H1 (cell line): ENCODE measurements at regions not wholly inside any gene's neighbourhood (a gene's known extent, or its start where the extent isn't known, plus 50 kb on each side); places are given as distances from the start of the nearest gene placed in this dataset.

Source experiments
- CTCF ChIA-PET: fragments of 300-600 bp; sonication (Branson Sonifier 250); formaldehyde crosslinking; loops from one replicate; lab custom pipeline; 2021; ENCODE audit not compliant: partially characterized antibody; lab: Charles Lee
- POLR2A ChIA-PET: fragments of 300-600 bp; sonication (Branson Sonifier 250); formaldehyde crosslinking; loops from one replicate; lab custom pipeline; 2021; ENCODE audit warnings: inconsistent platforms; ENCODE audit not compliant: partially characterized antibody; lab: Charles Lee
- DNase-seq, 2 experiments: peaks; one replicate each; pipeline versions ENCODE4 v3.0.0 to v3.0.0-alpha.2; 2010 to 2022; ENCODE audit warnings: low spot score in 2 of 2, low read depth in 1 of 2, mixed read lengths in 1 of 2
- FAIRE-seq: peaks from 2 replicates; lab custom pipeline; 2011; peaks lifted over from hg19 to GRCh38; lab: Jason Lieb, UNC
- H2AFZ ChIP-seq: 2 replicates; pipeline ENCODE4 v1.8.1; 2012; ENCODE audit warnings: low read length, inconsistent platforms
- H2AK5ac ChIP-seq: 2 replicates; pipeline ENCODE4 v1.6.1; 2013; ENCODE audit warnings: low read depth, low read length
- H2BK120ac ChIP-seq: replicated peaks from 2 replicates; pipeline ENCODE3; 2013; ENCODE audit warnings: low read depth, low read length, inconsistent platforms
- H2BK12ac ChIP-seq: 2 replicates; pipeline ENCODE4 v1.6.1; 2013; ENCODE audit warnings: low read depth, low read length
- H2BK15ac ChIP-seq: 2 replicates; pipeline ENCODE4 v1.6.1; 2013; ENCODE audit warnings: low read length
- H2BK20ac ChIP-seq: 2 replicates; pipeline ENCODE4 v1.6.1; 2013; ENCODE audit warnings: low read length
- H2BK5ac ChIP-seq: 2 replicates; pipeline ENCODE4 v1.6.1; 2013; ENCODE audit warnings: low read depth, low read length
- H3K14ac ChIP-seq: 2 replicates; pipeline ENCODE4 v1.6.1; 2013; ENCODE audit warnings: inconsistent platforms; ENCODE audit not compliant: insufficient read length
- H3K18ac ChIP-seq: 2 replicates; pipeline ENCODE4 v1.6.1; 2013; ENCODE audit warnings: low read length; ENCODE audit errors: extremely low read depth
- H3K23ac ChIP-seq: 2 replicates; pipeline ENCODE4 v1.6.1; 2013; ENCODE audit warnings: inconsistent platforms; ENCODE audit not compliant: insufficient read length
- H3K23me2 ChIP-seq: 2 replicates; pipeline ENCODE4 v1.6.1; 2013; ENCODE audit warnings: low read depth, low read length
- H3K27ac ChIP-seq: 2 replicates; pipeline ENCODE4 v1.6.1; 2011; ENCODE audit warnings: low read depth, low read length, inconsistent platforms
- H3K27me3 ChIP-seq, 4 experiments: replicated peaks in 1 of 4; 1 replicate in 1 of 4; 2 replicates in 3 of 4; pipeline versions ENCODE4 v1.6.1 to v1.8.1; 2011 to 2013; ENCODE audit warnings: low read length in 3 of 4, mild to moderate bottlenecking in 3 of 4, inconsistent platforms in 2 of 4, mixed read lengths in 2 of 4, moderate library complexity in 1 of 4; ENCODE audit not compliant: control insufficient read depth in 3 of 4, insufficient read depth in 3 of 4; ENCODE audit errors: extremely low read depth in 1 of 4
- H3K36me3 ChIP-seq, 4 experiments: 2 replicates each; pipeline versions ENCODE4 v1.6.1 to v1.8.1; 2011 to 2013; ENCODE audit warnings: mild to moderate bottlenecking in 4 of 4, low read length in 3 of 4, moderate library complexity in 2 of 4, control low read depth in 1 of 4, inconsistent platforms in 1 of 4; ENCODE audit not compliant: insufficient read depth in 4 of 4, control insufficient read depth in 2 of 4
- H3K4ac ChIP-seq: replicated peaks from 2 replicates; pipeline ENCODE3; 2013; ENCODE audit warnings: low read length, low read depth, mixed read lengths, inconsistent platforms; ENCODE audit not compliant: insufficient read length
- H3K4me1 ChIP-seq, 4 experiments: replicated peaks in 1 of 4; 1 replicate in 1 of 4; 2 replicates in 3 of 4; pipeline versions ENCODE4 v1.6.1 to v1.8.1; 2011 to 2013; ENCODE audit warnings: low read length in 3 of 4, inconsistent platforms in 2 of 4, mixed read lengths in 1 of 4; ENCODE audit not compliant: insufficient read depth in 4 of 4, control insufficient read depth in 3 of 4
- H3K4me2 ChIP-seq, 2 experiments: 2 replicates each; pipeline versions ENCODE4 v1.6.1 to v1.8.1; 2011 to 2013; ENCODE audit warnings: low read depth in 2 of 2, low read length in 2 of 2, control low read depth in 1 of 2, inconsistent platforms in 1 of 2, mild to moderate bottlenecking in 1 of 2; ENCODE audit not compliant: insufficient read depth in 1 of 2
- H3K4me3 ChIP-seq, 4 experiments: fragments of 200-600, 300-600 bp in 1 of 4; sonication (generic), shearing (Covaris generic), sonication (Bioruptor Twin) in 1 of 4; 2 replicates each; pipeline versions ENCODE4 v1.5.1 to v1.8.1; 2011 to 2016; ENCODE audit warnings: low read length in 4 of 4, low read depth in 3 of 4, control low read depth in 2 of 4, inconsistent platforms in 2 of 4, mild to moderate bottlenecking in 2 of 4, mixed read lengths in 1 of 4, moderate library complexity in 1 of 4; ENCODE audit not compliant: insufficient read depth in 2 of 4; ENCODE audit errors: extremely low read depth in 1 of 4
- H3K56ac ChIP-seq: replicated peaks from 2 replicates; pipeline ENCODE3; 2013; ENCODE audit warnings: low read depth, mild to moderate bottlenecking, mixed read lengths, low read length, inconsistent platforms; ENCODE audit not compliant: insufficient read length
- H3K79me1 ChIP-seq: 2 replicates; pipeline ENCODE4 v1.6.1; 2013; ENCODE audit warnings: low read depth, low read length, control low read depth
- H3K79me2 ChIP-seq, 2 experiments: 2 replicates each; pipeline versions ENCODE4 v1.6.1 to v1.8.1; 2012 to 2013; ENCODE audit warnings: low read length in 2 of 2, mild to moderate bottlenecking in 2 of 2, inconsistent platforms in 1 of 2; ENCODE audit not compliant: insufficient read depth in 2 of 2, control insufficient read depth in 1 of 2
- H3K9ac ChIP-seq, 4 experiments: replicated peaks in 1 of 4; 1 replicate in 1 of 4; 2 replicates in 3 of 4; pipeline versions ENCODE4 v1.6.1 to v1.8.1; 2011 to 2013; ENCODE audit warnings: low read depth in 3 of 4, low read length in 3 of 4, control low read depth in 2 of 4, mild to moderate bottlenecking in 2 of 4, moderate library complexity in 2 of 4, inconsistent platforms in 1 of 4; ENCODE audit errors: extremely low read depth in 1 of 4
- H3K9me3 ChIP-seq, 2 experiments: 2 replicates each; pipeline versions ENCODE4 v1.6.1 to v1.8.1; 2012 to 2013; ENCODE audit warnings: mild to moderate bottlenecking in 2 of 2, moderate library complexity in 2 of 2, control low read depth in 1 of 2, inconsistent platforms in 1 of 2, low read depth in 1 of 2, low read length in 1 of 2, mixed read lengths in 1 of 2; ENCODE audit not compliant: insufficient read depth in 2 of 2
- H4K20me1 ChIP-seq, 2 experiments: replicated peaks in 1 of 2; 2 replicates each; pipeline versions ENCODE3 to v1.8.1; 2011 to 2013; ENCODE audit warnings: inconsistent platforms in 2 of 2, low read length in 2 of 2, mild to moderate bottlenecking in 1 of 2; ENCODE audit not compliant: insufficient read depth in 2 of 2, control insufficient read depth in 1 of 2
- H4K5ac ChIP-seq: 2 replicates; pipeline ENCODE4 v1.6.1; 2013; ENCODE audit warnings: low read length, low read depth, mixed read lengths, inconsistent platforms; ENCODE audit not compliant: insufficient read length
- H4K8ac ChIP-seq: 2 replicates; pipeline ENCODE4 v1.8.0; 2013; ENCODE audit warnings: mild to moderate bottlenecking, moderate library complexity, low read length, inconsistent platforms; ENCODE audit not compliant: insufficient read depth; ENCODE audit errors: extremely low read depth
- H4K91ac ChIP-seq: replicated peaks from 2 replicates; pipeline ENCODE3; 2013; ENCODE audit warnings: low read length, mixed read lengths, inconsistent platforms; ENCODE audit not compliant: insufficient read length
- CEBPB ChIP-seq: IDR thresholded peaks from 2 replicates; pipeline ENCODE4 v1.6.1; 2012; ENCODE audit warnings: low read depth, low read length
- EP300 ChIP-seq, 2 experiments: IDR thresholded peaks; 1 replicate in 1 of 2; 2 replicates in 1 of 2; pipeline ENCODE4 v1.6.1; 2011 to 2012; ENCODE audit warnings: low read depth in 2 of 2, low read length in 2 of 2, mild to moderate bottlenecking in 2 of 2, borderline replicate concordance in 1 of 2, inconsistent platforms in 1 of 2, moderate library complexity in 1 of 2
- FOSL1 ChIP-seq: IDR thresholded peaks from 2 replicates; pipeline ENCODE4 v1.6.1; 2011; ENCODE audit warnings: mild to moderate bottlenecking, low read depth, low read length, moderate library complexity; ENCODE audit not compliant: insufficient read depth
- HDAC2 ChIP-seq, 2 experiments: fragments of 300-600 bp in 1 of 2; sonication (generic) in 1 of 2; IDR thresholded peaks; 2 replicates each; pipeline ENCODE4 v1.6.1; 2011 to 2012; ENCODE audit warnings: low read depth in 2 of 2, low read length in 2 of 2, mild to moderate bottlenecking in 2 of 2, moderate library complexity in 2 of 2, borderline replicate concordance in 1 of 2, inconsistent platforms in 1 of 2
- HDAC6 ChIP-seq: IDR thresholded peaks from one replicate; pipeline ENCODE4 v1.7.1; 2012; ENCODE audit warnings: low read depth, mild to moderate bottlenecking, inconsistent platforms, low read length, moderate library complexity
- SAP30 ChIP-seq: fragments of 300-600 bp; sonication (generic); IDR thresholded peaks from 2 replicates; pipeline ENCODE4 v1.7.1; 2012; ENCODE audit warnings: low read length, moderate library complexity, mild to moderate bottlenecking, inconsistent platforms; ENCODE audit not compliant: insufficient read depth, insufficient replicate concordance
- TCF12 ChIP-seq: IDR thresholded peaks from 2 replicates; pipeline ENCODE4 v1.6.1; 2011; ENCODE audit warnings: low read depth, mild to moderate bottlenecking, low read length
- YY1 ChIP-seq: IDR thresholded peaks from 2 replicates; pipeline ENCODE4 v1.6.1; 2011; ENCODE audit warnings: low read depth, mild to moderate bottlenecking, low read length
- WGBS, 2 experiments: shearing (Covaris generic) in 1 of 2; methylation state at CpG; one replicate each; pipeline versions ENCODE4 v1.1.6 to v1.1.7; 2013 to 2015; ENCODE audit warnings: low lambda C conversion rate in 2 of 2, mixed read lengths in 2 of 2, inconsistent platforms in 1 of 2, low coverage in 1 of 2, missing lambda C conversion rate in 1 of 2; ENCODE audit not compliant: insufficient replicate concordance in 2 of 2, insufficient coverage in 1 of 2, insufficient read length in 1 of 2; ENCODE audit errors: extremely low coverage in 1 of 2, missing lambda C conversion rate in 1 of 2; 5-methylcytosine and 5-hydroxymethylcytosine counted together
- TF ChIP-seq, protein P1 (sequence below): IDR thresholded peaks from 2 replicates; pipeline ENCODE4 v1.6.1; 2012; ENCODE audit warnings: low read length, inconsistent platforms
- TF ChIP-seq, protein P2 (sequence below): IDR thresholded peaks from 2 replicates; pipeline ENCODE4 v1.6.1; 2012; ENCODE audit warnings: inconsistent platforms

DNA sequence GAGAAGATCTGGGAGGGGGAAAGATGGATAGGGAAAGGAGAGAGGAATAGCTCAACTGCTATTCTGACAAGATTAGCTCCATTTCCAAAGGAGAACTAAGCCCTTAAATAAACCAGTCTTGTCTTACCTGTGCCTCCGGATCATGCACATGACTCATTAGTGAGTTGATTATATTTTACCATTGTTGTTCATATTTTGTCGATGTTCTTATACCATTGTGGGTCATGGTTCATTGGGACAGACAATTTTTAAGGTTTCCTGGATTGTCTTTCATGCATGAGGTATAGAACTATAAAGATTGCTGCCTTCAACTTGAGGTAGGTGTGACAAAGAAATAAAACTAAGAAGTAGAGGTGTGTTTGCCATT is 243.0 kb upstream of the ATP2B1 start:
- Histone ChIP-seq H4K5ac (no peak overlapping the region), H2BK15ac (no peak overlapping the region), H2AK5ac (no peak overlapping the region), H3K4me2 (no peak overlapping the region), H3K18ac (no peak overlapping the region), H3K4ac (no peak overlapping the region), H3K79me2 (no peaks in the 10 kb centered on the region), H2AFZ (no peak overlapping the region), H3K56ac (no peak overlapping the region), H3K4me3 (no peak overlapping the region), H3K14ac (no peak overlapping the region), H2BK120ac (no peak overlapping the region), H3K27ac (no peak overlapping the region), H2BK20ac (no peak overlapping the region), H3K9ac (no peak overlapping the region), H4K20me1 (no peaks in the 10 kb centered on the region), H2BK12ac (no peak overlapping the region), H2BK5ac (no peak overlapping the region), H3K23me2 (no peaks in the 10 kb centered on the region), H3K36me3 (no peaks in the 10 kb centered on the region), H3K9me3 (no peaks in the 10 kb centered on the region), H4K91ac (no peak overlapping the region), H3K4me1 (peaks cover 0 to 7% (median 5%) of the 10 kb centered on the region in 4 experiments; a peak in 5 of 7 replicates), H3K27me3 (no peaks in the 10 kb centered on the region), H3K79me1 (no peaks in the 10 kb centered on the region), H3K23ac (no peak overlapping the region), H4K8ac (no peak overlapping the region)
- DNase-seq (no peak), FAIRE-seq (no peak)
- ChIA-PET CTCF (interaction anchor here (0.7 kb wide), 1 partner anchor 281 kb away, joined by 3 read pairs; no protein-coding TSS in a partner anchor), POLR2A (no interaction called here)
- 67% methylated on average over 2 of the region's 2 CpGs; no CpG with 5 or more reads in 1 of the 2 experiments for WGBS, 2 experiments
- TF ChIP-seq, protein P1, sequence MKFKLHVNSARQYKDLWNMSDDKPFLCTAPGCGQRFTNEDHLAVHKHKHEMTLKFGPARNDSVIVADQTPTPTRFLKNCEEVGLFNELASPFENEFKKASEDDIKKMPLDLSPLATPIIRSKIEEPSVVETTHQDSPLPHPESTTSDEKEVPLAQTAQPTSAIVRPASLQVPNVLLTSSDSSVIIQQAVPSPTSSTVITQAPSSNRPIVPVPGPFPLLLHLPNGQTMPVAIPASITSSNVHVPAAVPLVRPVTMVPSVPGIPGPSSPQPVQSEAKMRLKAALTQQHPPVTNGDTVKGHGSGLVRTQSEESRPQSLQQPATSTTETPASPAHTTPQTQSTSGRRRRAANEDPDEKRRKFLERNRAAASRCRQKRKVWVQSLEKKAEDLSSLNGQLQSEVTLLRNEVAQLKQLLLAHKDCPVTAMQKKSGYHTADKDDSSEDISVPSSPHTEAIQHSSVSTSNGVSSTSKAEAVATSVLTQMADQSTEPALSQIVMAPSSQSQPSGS: no peak
- TF ChIP-seq, protein P2, sequence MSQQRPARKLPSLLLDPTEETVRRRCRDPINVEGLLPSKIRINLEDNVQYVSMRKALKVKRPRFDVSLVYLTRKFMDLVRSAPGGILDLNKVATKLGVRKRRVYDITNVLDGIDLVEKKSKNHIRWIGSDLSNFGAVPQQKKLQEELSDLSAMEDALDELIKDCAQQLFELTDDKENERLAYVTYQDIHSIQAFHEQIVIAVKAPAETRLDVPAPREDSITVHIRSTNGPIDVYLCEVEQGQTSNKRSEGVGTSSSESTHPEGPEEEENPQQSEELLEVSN: no peak
- no peak for TF ChIP-seq TCF12
- TF ChIP-seq YY1: no peak
- TF ChIP-seq HDAC6: no peak
- TF ChIP-seq CEBPB: no peak
- TF ChIP-seq FOSL1: no peak
- TF ChIP-seq HDAC2 (IDR thresholded peaks at IDR 0.05; ENCODE audit: borderline replicate concordance in 1 of 2, low read depth in 2 of 2, low read length in 2 of 2): no peak
- no peak for TF ChIP-seq EP300 (IDR thresholded peaks at IDR 0.05; ENCODE audit: borderline replicate concordance in 1 of 2, low read depth in 2 of 2, low read length in 2 of 2)
- TF ChIP-seq SAP30: no peak
